H9 (cell line): ENCODE measurements at regions not wholly inside any gene's neighbourhood (a gene's known extent, or its start where the extent isn't known, plus 50 kb on each side); places are given as distances from the start of the nearest gene placed in this dataset.
A peak's percentile ranks its signal among the peaks of the same experiment; 100 is the strongest.

Experiments
- DNase-seq: peaks from one replicate; pipeline ENCODE4 v3.0.0-alpha.2; 2017
- H2AFZ ChIP-seq: one replicate; pipeline ENCODE4 v1.6.1; 2013; ENCODE audit warnings: mild to moderate bottlenecking, low read length, control low read depth, moderate library complexity
- H2AK5ac ChIP-seq: 2 replicates; pipeline ENCODE4 v1.6.1; 2013; ENCODE audit warnings: low read length, control low read depth, mixed read lengths; ENCODE audit not compliant: insufficient read length
- H2BK120ac ChIP-seq: one replicate; pipeline ENCODE4 v1.6.1; 2013; ENCODE audit warnings: low read depth, mild to moderate bottlenecking, low read length, control low read depth, inconsistent platforms; ENCODE audit not compliant: poor library complexity, severe bottlenecking
- H2BK12ac ChIP-seq: 2 replicates; pipeline ENCODE4 v1.6.1; 2013; ENCODE audit warnings: low read length, control low read depth, mixed read lengths, low read depth; ENCODE audit not compliant: insufficient read length
- H2BK15ac ChIP-seq: 2 replicates; pipeline ENCODE4 v1.6.1; 2013; ENCODE audit warnings: low read depth, low read length, control low read depth
- H2BK20ac ChIP-seq: one replicate; pipeline ENCODE4 v1.6.1; 2013; ENCODE audit warnings: low read depth, mild to moderate bottlenecking, low read length, control low read depth, inconsistent platforms; ENCODE audit not compliant: poor library complexity, severe bottlenecking
- H2BK5ac ChIP-seq: 2 replicates; pipeline ENCODE4 v1.6.1; 2013; ENCODE audit warnings: low read length, control low read depth, mixed read lengths; ENCODE audit not compliant: insufficient read length
- H3K14ac ChIP-seq: 2 replicates; pipeline ENCODE4 v1.6.1; 2013; ENCODE audit warnings: low read length, control low read depth; ENCODE audit not compliant: insufficient read depth
- H3K18ac ChIP-seq: 2 replicates; pipeline ENCODE4 v1.6.1; 2013; ENCODE audit warnings: low read depth, mild to moderate bottlenecking, mixed read lengths, low read length, control low read depth; ENCODE audit not compliant: insufficient read length
- H3K23ac ChIP-seq: 2 replicates; pipeline ENCODE4 v1.6.1; 2013; ENCODE audit warnings: low read length, control low read depth, mixed read lengths, low read depth; ENCODE audit not compliant: insufficient read length
- H3K23me2 ChIP-seq: 2 replicates; pipeline ENCODE4 v1.6.1; 2013; ENCODE audit warnings: low read depth, mild to moderate bottlenecking, mixed read lengths, low read length, control low read depth; ENCODE audit not compliant: insufficient read length, poor library complexity, severe bottlenecking
- H3K27ac ChIP-seq: 2 replicates; pipeline ENCODE4 v1.5.1; 2013; ENCODE audit warnings: low read length, control low read depth, mixed read lengths, low read depth; ENCODE audit not compliant: insufficient read length
- H3K27me3 ChIP-seq: 2 replicates; pipeline ENCODE4 v1.6.1; 2013; ENCODE audit warnings: low read length, control low read depth, inconsistent platforms; ENCODE audit not compliant: insufficient read depth
- H3K4ac ChIP-seq: 2 replicates; pipeline ENCODE4 v1.6.1; 2013; ENCODE audit warnings: low read depth, mild to moderate bottlenecking, control low read depth, inconsistent platforms, low read length, moderate library complexity
- H3K4me1 ChIP-seq: 2 replicates; pipeline ENCODE4 v1.6.1; 2013; ENCODE audit warnings: low read length, control low read depth, inconsistent platforms; ENCODE audit not compliant: insufficient read depth
- H3K4me2 ChIP-seq: 2 replicates; pipeline ENCODE4 v1.6.1; 2013; ENCODE audit warnings: low read length, control low read depth, mixed read lengths; ENCODE audit not compliant: insufficient read length, insufficient read depth
- H3K56ac ChIP-seq: 2 replicates; pipeline ENCODE4 v1.6.1; 2013; ENCODE audit warnings: low read depth, mild to moderate bottlenecking, mixed read lengths, low read length, control low read depth; ENCODE audit not compliant: insufficient read length
- H3K79me1 ChIP-seq: 2 replicates; pipeline ENCODE4 v1.6.1; 2013; ENCODE audit warnings: low read depth, mild to moderate bottlenecking, moderate library complexity, low read length, control low read depth, inconsistent platforms; ENCODE audit not compliant: insufficient read depth, poor library complexity, severe bottlenecking
- H3K79me2 ChIP-seq: 2 replicates; pipeline ENCODE4 v1.6.1; 2013; ENCODE audit warnings: low read length, control low read depth, inconsistent platforms; ENCODE audit not compliant: insufficient read depth
- H3K9ac ChIP-seq: 2 replicates; pipeline ENCODE4 v1.6.1; 2013; ENCODE audit warnings: low read length, control low read depth, mixed read lengths; ENCODE audit not compliant: insufficient read length; ENCODE audit errors: extremely low read depth
- H3K9me3 ChIP-seq: one replicate; pipeline ENCODE4 v1.6.1; 2013; ENCODE audit warnings: low read depth, low read length, inconsistent platforms; ENCODE audit not compliant: control insufficient read depth
- H3T11ph ChIP-seq: one replicate; pipeline ENCODE4 v1.6.1; 2013; ENCODE audit warnings: mild to moderate bottlenecking, low read length, control low read depth, inconsistent platforms
- H4K20me1 ChIP-seq: one replicate; pipeline ENCODE4 v1.6.1; 2013; ENCODE audit not compliant: control insufficient read depth, insufficient read length, insufficient read depth
- H4K5ac ChIP-seq: 2 replicates; pipeline ENCODE4 v1.6.1; 2013; ENCODE audit warnings: low read depth, mild to moderate bottlenecking, mixed read lengths, low read length, control low read depth; ENCODE audit not compliant: insufficient read length
- H4K8ac ChIP-seq: replicated peaks from 2 replicates; pipeline ENCODE4 v1.6.1; 2013; ENCODE audit warnings: low read length, control low read depth, mixed read lengths, low read depth; ENCODE audit not compliant: insufficient read length
- H4K91ac ChIP-seq: 2 replicates; pipeline ENCODE4 v1.6.1; 2013; ENCODE audit warnings: low read depth, mild to moderate bottlenecking, moderate library complexity, mixed read lengths, low read length, control low read depth; ENCODE audit not compliant: insufficient read length
- H3K27ac Mint-ChIP-seq, 3 experiments: 2 replicates in 2 of 3; 3 replicates in 1 of 3; pipeline ENCODE4 v1.8.0; 2020 to 2021; ENCODE audit warnings: mixed read lengths in 3 of 3, mild to moderate bottlenecking in 1 of 3, moderate library complexity in 1 of 3
- H3K27me3 Mint-ChIP-seq: 2 replicates; pipeline ENCODE4 v1.8.0; 2021; ENCODE audit warnings: low read depth, mild to moderate bottlenecking, moderate library complexity, mixed read lengths
- H3K36me3 Mint-ChIP-seq, 3 experiments: 2 replicates in 2 of 3; 3 replicates in 1 of 3; pipeline ENCODE4 v1.8.0; 2020 to 2021; ENCODE audit warnings: low read depth in 3 of 3, mixed read lengths in 3 of 3; ENCODE audit not compliant: insufficient read depth in 1 of 3
- H3K4me1 Mint-ChIP-seq, 2 experiments: 2 replicates each; pipeline ENCODE4 v1.8.0; 2020; ENCODE audit warnings: mixed read lengths in 2 of 2
- H3K4me3 Mint-ChIP-seq, 2 experiments: 2 replicates in 1 of 2; 3 replicates in 1 of 2; pipeline ENCODE4 v1.8.0; 2020 to 2021; ENCODE audit warnings: mild to moderate bottlenecking in 2 of 2, mixed read lengths in 2 of 2, moderate library complexity in 1 of 2
- H3K9me3 Mint-ChIP-seq, 2 experiments: 2 replicates in 1 of 2; 3 replicates in 1 of 2; pipeline ENCODE4 v1.8.0; 2020; ENCODE audit warnings: mild to moderate bottlenecking in 2 of 2, mixed read lengths in 2 of 2, moderate library complexity in 1 of 2
- WGBS: extraction: QIAGEN DNeasy Blood & Tissue Kit; methylation state at CpG from one replicate; pipeline ENCODE4 v1.1.7; 2013; ENCODE audit warnings: missing lambda C conversion rate, low lambda C conversion rate, mixed read lengths; ENCODE audit not compliant: insufficient read length; ENCODE audit errors: extremely low coverage; 5-methylcytosine and 5-hydroxymethylcytosine counted together
- TF ChIP-seq, protein P1 (sequence below): fragments of 200-600 bp; sonication (generic); conservative IDR thresholded peaks from 3 replicates; pipeline ENCODE4 v1.8.0; 2021; ENCODE audit warnings: antibody characterized with exemption, mild to moderate bottlenecking

DNA sequence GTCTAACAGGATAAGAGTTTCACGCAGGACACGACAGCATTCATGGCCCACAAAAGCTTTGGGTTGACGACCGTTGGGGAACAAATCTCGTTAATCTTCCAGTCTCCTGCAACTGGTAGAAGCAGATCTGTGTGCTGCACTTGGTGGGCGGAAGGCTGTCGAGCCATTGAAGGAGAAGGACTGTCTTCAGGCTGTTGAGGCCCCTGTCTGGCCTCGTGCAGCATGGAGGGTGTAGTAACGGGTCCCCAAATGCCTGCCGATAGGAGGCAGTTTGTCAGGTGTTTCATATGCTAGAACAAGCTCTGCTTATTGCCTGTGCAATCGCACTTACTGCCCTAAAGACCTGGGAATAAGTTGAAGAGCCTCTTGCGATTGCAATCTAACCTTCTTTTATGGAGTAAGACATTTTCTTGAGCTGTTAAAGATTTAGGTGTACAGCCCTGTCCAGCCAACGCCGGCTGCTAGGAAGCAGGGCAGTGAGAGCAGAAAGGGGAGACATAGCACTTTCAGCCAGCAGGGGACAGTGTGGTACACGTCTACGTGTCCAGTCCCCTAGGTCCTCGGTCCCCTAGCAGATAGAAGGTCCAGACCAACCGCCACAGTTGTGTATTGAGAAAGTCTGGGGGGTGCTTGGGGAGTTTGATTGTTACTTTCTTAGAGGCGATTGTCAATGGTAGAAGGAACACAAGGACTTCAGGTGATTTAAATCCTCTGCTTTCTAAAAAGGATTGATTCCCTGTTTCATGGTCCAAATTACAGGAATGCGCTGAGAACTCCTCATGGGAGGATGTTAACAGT lies 102.3 kb upstream of the TMPRSS2 start:
- Histone ChIP-seq H3K4ac (no peak overlapping the region), H2AFZ (no peak overlapping the region), H2BK5ac (no peak overlapping the region), H2BK20ac (no peak overlapping the region), H3T11ph (no peak overlapping the region), H3K56ac (no peak overlapping the region), H2BK15ac (no peak overlapping the region), H3K9ac (no peak overlapping the region), H4K5ac (no peak overlapping the region), H2BK120ac (no peak overlapping the region), H3K4me2 (no peak overlapping the region), H3K23ac (no peak overlapping the region), H4K20me1 (no peaks in the 10 kb centered on the region), H3K4me1 (no peaks in the 10 kb centered on the region), H2BK12ac (no peak overlapping the region), H3K14ac (no peak overlapping the region), H3K79me2 (no peaks in the 10 kb centered on the region), H3K18ac (no peak overlapping the region), H4K8ac (no peak overlapping the region), H3K27me3 (no peaks in the 10 kb centered on the region), H2AK5ac (no peak overlapping the region), H3K23me2 (no peaks in the 10 kb centered on the region), H3K27ac (no peak overlapping the region), H3K79me1 (no peaks in the 10 kb centered on the region), H3K9me3 (no peaks in the 10 kb centered on the region), H4K91ac (no peak overlapping the region)
- Mint-ChIP-seq H3K27ac (no peak overlapping the region), H3K27me3 (peaks cover 6% of the 10 kb centered on the region), H3K36me3 (no peaks in the 10 kb centered on the region), H3K4me3 (no peak overlapping the region), H3K4me1 (peaks cover 24 to 30% of the 10 kb centered on the region in 2 experiments), H3K9me3 (no peaks in the 10 kb centered on the region; a peak in 1 of 5 replicates)
- peak; percentile 78 for DNase-seq
- TF ChIP-seq, protein P1, sequence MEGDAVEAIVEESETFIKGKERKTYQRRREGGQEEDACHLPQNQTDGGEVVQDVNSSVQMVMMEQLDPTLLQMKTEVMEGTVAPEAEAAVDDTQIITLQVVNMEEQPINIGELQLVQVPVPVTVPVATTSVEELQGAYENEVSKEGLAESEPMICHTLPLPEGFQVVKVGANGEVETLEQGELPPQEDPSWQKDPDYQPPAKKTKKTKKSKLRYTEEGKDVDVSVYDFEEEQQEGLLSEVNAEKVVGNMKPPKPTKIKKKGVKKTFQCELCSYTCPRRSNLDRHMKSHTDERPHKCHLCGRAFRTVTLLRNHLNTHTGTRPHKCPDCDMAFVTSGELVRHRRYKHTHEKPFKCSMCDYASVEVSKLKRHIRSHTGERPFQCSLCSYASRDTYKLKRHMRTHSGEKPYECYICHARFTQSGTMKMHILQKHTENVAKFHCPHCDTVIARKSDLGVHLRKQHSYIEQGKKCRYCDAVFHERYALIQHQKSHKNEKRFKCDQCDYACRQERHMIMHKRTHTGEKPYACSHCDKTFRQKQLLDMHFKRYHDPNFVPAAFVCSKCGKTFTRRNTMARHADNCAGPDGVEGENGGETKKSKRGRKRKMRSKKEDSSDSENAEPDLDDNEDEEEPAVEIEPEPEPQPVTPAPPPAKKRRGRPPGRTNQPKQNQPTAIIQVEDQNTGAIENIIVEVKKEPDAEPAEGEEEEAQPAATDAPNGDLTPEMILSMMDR, result peak; percentile 90
- no CpG with 5 or more reads among the region's 20 CpGs for WGBS
